ENCODE measurements at regions not wholly inside any gene's neighbourhood (a gene's known extent, or its start where the extent isn't known, plus 50 kb on each side); places are given as distances from the start of the nearest gene placed in this dataset.

- TF ChIP-seq CTCF (IDR thresholded peaks at IDR 0.05; ENCODE audit: insufficient read depth, low read depth, low read length) (no peak), EZH2 (IDR thresholded peaks at IDR 0.05; ENCODE audit: insufficient read depth, low read length) (no peak)
Measured at GRCh38 chr1:216892581-216893160, 169.4 kb upstream of the ESRRG start.
